HepG2 (cell line): ENCODE measurements at regions not wholly inside any gene's neighbourhood (a gene's known extent, or its start where the extent isn't known, plus 50 kb on each side); places are given as distances from the start of the nearest gene placed in this dataset.

Source experiments
- ATAC-seq: fragments of 200-7000 bp; cut with Tn5 transposase; 3 replicates; pipeline ENCODE4 v1.9.1; 2020; ENCODE audit warnings: mild to moderate bottlenecking, moderate library complexity
- BruUV-seq: library from RNA; stranded (reverse); fragments of 400-500 nt; replicated peaks from 2 replicates; lab custom pipeline; 2021; lab: Mats Ljungman, UMichigan
- CTCF ChIA-PET: fragments of 300-600 bp; formaldehyde crosslinking; extraction: SDS; loops from one replicate; lab custom pipeline; 2021; ENCODE audit warnings: low total read pairs, inconsistent platforms, low intra/inter-chr PET ratio; lab: Yijun Ruan, JAX
- POLR2A ChIA-PET: fragments of 350-600 bp; sonication (Branson Sonifier 250); formaldehyde crosslinking; loops from one replicate; lab custom pipeline; 2020; ENCODE audit warnings: antibody characterized with exemption, inconsistent platforms; lab: Yijun Ruan, JAX
- DNase-seq: peaks from one replicate; pipeline ENCODE4 v3.0.0-alpha.2; 2015; ENCODE audit warnings: low spot score
- FAIRE-seq: peaks from 3 replicates; lab custom pipeline; 2011; peaks lifted over from hg19 to GRCh38; lab: Jason Lieb, UNC
- H2AFZ ChIP-seq: one replicate; pipeline ENCODE4 v1.6.1; 2011; ENCODE audit warnings: low read length, inconsistent platforms
- H3K27ac ChIP-seq: fragments of 300-600 bp; 3 replicates; pipeline ENCODE4 v1.8.0; 2011; ENCODE audit warnings: mixed run types, mild to moderate bottlenecking, mixed read lengths, low read length, inconsistent platforms; ENCODE audit not compliant: insufficient read depth; ENCODE audit errors: extremely low read length
- H3K27me3 ChIP-seq, 2 experiments: fragments of 200-600 bp in 1 of 2; 2 replicates in 1 of 2; 3 replicates in 1 of 2; pipeline versions ENCODE4 v1.6.0 to v1.8.0; 2011; ENCODE audit warnings: low read length in 2 of 2, mild to moderate bottlenecking in 2 of 2, moderate library complexity in 2 of 2, inconsistent platforms in 1 of 2; ENCODE audit not compliant: insufficient read depth in 2 of 2, control insufficient read depth in 1 of 2
- H3K36me3 ChIP-seq, 2 experiments: fragments of 200-600 bp in 1 of 2; replicated peaks in 1 of 2; 2 replicates in 1 of 2; 3 replicates in 1 of 2; pipeline versions ENCODE4 v1.5.1 to v1.8.0; 2011; ENCODE audit warnings: low read length in 2 of 2, inconsistent platforms in 1 of 2; ENCODE audit not compliant: insufficient read depth in 2 of 2, control insufficient read depth in 1 of 2
- H3K4me1 ChIP-seq: 2 replicates; pipeline ENCODE4 v1.5.1; 2012; ENCODE audit warnings: low read length, inconsistent platforms; ENCODE audit not compliant: insufficient read depth
- H3K4me2 ChIP-seq: 2 replicates; pipeline ENCODE4 v1.6.0; 2011; ENCODE audit warnings: low read depth, low read length, inconsistent platforms
- H3K4me3 ChIP-seq, 3 experiments: fragments of 200-600 bp in 1 of 3; sonication (generic), shearing (Covaris generic) in 1 of 3; replicated peaks in 1 of 3; 2 replicates each; pipeline ENCODE4 v1.5.1; 2011 to 2016; ENCODE audit warnings: low read length in 3 of 3, inconsistent platforms in 2 of 3, low read depth in 2 of 3, mild to moderate bottlenecking in 2 of 3, control low read depth in 1 of 3, mixed read lengths in 1 of 3; ENCODE audit not compliant: insufficient read depth in 1 of 3
- H3K79me2 ChIP-seq: one replicate; pipeline ENCODE4 v1.6.1; 2011; ENCODE audit warnings: low read length, inconsistent platforms; ENCODE audit not compliant: insufficient read depth
- H3K9ac ChIP-seq: 2 replicates; pipeline ENCODE4 v1.6.0; 2011; ENCODE audit warnings: mild to moderate bottlenecking, low read depth, low read length, inconsistent platforms; ENCODE audit not compliant: insufficient read depth
- H3K9me3 ChIP-seq: 2 replicates; pipeline ENCODE4 v1.5.1; 2012; ENCODE audit warnings: mild to moderate bottlenecking, low read length
- H4K20me1 ChIP-seq: 2 replicates; pipeline ENCODE4 v1.6.0; 2011; ENCODE audit warnings: inconsistent platforms, mild to moderate bottlenecking, low read length, moderate library complexity; ENCODE audit not compliant: insufficient read depth
- ATM ChIP-seq: fragments of 450-650 bp; IDR thresholded peaks from 2 replicates; pipeline ENCODE4 v1.7.1; 2017; ENCODE audit warnings: mild to moderate bottlenecking, borderline replicate concordance
- ZNF446 ChIP-seq: sonication (generic); formaldehyde crosslinking; IDR thresholded peaks from 2 replicates; pipeline ENCODE4 v1.5.0; 2020; ENCODE audit warnings: mild to moderate bottlenecking, missing genetic modification reagents
- WGBS: methylation state at CpG from one replicate; pipeline ENCODE4 v1.1.6; 2017; ENCODE audit warnings: low lambda C conversion rate; 5-methylcytosine and 5-hydroxymethylcytosine counted together
- in situ Hi-C: cut with HindIII; loops from 2 replicates; pipeline ENCODE4 v1.10.0; 2017; ENCODE audit warnings: low pct_unique_long_range_greater_than_20kb; ENCODE audit not compliant: extremely low pct_ligation_motif_present
- intact Hi-C: fragments of 100-400 bp; cut with micrococcal nuclease; formaldehyde crosslinking; loops from one replicate; pipeline ENCODE4 v1.10.0; 2022; ENCODE audit not compliant: unreplicated experiment
- TF ChIP-seq, protein P1 (sequence below): sonication (generic); formaldehyde crosslinking; IDR thresholded peaks from 2 replicates; pipeline ENCODE4 v1.8.0; 2022; ENCODE audit warnings: missing genetic modification reagents, mild to moderate bottlenecking, moderate library complexity, borderline replicate concordance
- TF ChIP-seq, protein P2 (sequence below): sonication (generic); formaldehyde crosslinking; IDR thresholded peaks from 2 replicates; pipeline ENCODE4 v1.8.1; 2023; ENCODE audit warnings: mild to moderate bottlenecking, moderate library complexity, missing genetic modification reagents
- TF ChIP-seq, protein P3 (sequence below): sonication (generic); formaldehyde crosslinking; IDR thresholded peaks from 2 replicates; pipeline ENCODE4 v1.4.0; 2020; ENCODE audit warnings: missing genetic modification reagents
- TF ChIP-seq, protein P4 (sequence below): sonication (generic); formaldehyde crosslinking; IDR thresholded peaks from 2 replicates; pipeline ENCODE4 v1.5.0; 2020; ENCODE audit warnings: missing genetic modification reagents, mild to moderate bottlenecking, borderline replicate concordance

DNA sequence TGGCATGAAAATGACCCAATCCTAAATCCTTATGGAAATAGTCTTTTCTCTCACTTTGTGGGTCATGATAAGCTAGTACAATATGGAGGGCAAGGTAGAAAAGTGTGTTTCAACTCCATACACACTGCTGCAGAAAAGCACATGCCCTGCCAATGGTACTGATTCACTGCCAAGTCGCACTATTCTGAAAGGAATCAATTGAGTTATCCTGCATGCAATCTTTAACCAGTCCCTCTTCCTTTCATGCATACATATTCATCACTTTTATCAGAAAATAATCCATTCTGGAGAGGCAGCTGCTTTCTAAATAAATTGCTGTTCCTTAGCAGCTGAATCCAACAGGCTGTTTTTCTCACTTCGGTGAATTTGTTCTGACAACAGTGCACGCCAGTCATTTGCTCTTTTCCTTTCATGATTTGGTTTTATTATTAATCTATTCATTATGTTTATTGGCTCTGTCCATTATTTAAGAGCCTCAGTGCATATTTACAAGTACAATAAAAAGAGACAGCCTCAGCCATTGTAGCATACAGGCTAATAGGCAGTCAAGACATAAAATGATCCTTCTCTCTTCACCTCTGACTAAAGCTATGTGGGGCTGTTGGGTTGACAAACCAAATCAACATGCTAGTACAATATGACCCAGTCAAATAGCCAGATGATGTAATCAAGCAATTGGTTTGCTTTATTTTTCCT is 108.8 kb downstream of the CHD1L start:
- in situ Hi-C loops: no loop called here

DNA sequence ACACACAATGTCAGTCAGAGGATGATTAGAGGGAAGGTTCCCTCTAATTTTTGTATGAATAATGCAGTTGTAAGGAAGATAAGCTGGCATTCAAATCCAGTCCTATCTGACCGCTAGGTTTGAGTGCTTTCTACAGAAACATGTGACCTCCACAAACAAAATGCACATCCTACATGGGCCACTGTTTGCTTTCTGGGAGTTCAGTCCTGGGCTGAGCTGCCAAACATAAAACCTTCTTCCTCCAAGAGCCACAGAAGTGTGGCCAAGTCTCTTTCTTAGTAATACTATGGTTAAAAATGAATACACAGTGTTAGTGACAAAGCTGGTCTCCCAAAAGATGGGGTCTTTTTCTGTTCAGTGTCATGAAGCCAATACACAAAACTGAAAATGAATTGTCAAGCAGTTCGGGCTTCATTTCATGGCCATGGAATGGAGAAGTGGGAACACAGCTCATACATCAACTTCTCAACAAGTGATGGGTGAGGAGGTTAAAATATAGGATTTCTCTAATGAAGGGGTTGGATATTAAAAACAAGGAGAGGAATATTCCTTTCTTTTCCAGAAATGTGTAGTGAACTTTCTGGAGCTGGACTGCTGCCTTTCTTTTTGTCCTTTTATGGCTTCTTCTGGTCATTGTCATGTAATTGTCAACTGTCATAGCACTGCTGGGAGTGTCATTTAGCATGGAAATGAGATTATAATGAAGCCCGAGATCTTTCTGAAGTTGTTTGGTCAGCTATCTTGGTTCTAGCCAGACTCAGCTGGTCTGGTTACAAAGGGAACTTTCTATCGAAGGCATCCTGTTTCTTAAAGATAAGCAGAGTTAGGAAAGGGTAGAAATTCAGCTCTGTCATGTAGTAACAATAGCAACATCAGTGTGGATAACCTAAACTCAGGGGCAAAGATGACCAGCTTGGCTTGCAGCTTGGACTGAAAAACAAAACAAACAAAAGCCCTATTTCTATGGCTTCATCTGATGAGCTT is 135.1 kb downstream of the CHD1L start:
- BruUV-seq: no TSS peak
- FAIRE-seq (no peak), DNase-seq (no peak), ATAC-seq (no peak; the same call in 2 of the 3 replicates)
- CTCF ChIA-PET: no interaction called here
- WGBS: 0% methylated on average over 4 of the region's 4 CpGs
- in situ Hi-C loops (no loop called here), intact Hi-C loops (no loop called here)
- Histone ChIP-seq H3K27me3 (0 out of 5 replicates have a peak, but pooled peaks cover 0 to 1% of the 10 kb centered on the region in 2 experiments), H3K4me2 (no peak overlapping the region), H3K4me1 (no peaks in the 10 kb centered on the region), H3K4me3 (no peak overlapping the region), H3K9ac (no peak overlapping the region), H3K36me3 (no peaks in the 10 kb centered on the region), H3K79me2 (no peaks in the 10 kb centered on the region), H3K9me3 (no peaks in the 10 kb centered on the region), H3K27ac (no peak overlapping the region), H2AFZ (no peak overlapping the region), H4K20me1 (no peaks in the 10 kb centered on the region)
- POLR2A ChIA-PET: no interaction called here
- TF ChIP-seq, protein P1, sequence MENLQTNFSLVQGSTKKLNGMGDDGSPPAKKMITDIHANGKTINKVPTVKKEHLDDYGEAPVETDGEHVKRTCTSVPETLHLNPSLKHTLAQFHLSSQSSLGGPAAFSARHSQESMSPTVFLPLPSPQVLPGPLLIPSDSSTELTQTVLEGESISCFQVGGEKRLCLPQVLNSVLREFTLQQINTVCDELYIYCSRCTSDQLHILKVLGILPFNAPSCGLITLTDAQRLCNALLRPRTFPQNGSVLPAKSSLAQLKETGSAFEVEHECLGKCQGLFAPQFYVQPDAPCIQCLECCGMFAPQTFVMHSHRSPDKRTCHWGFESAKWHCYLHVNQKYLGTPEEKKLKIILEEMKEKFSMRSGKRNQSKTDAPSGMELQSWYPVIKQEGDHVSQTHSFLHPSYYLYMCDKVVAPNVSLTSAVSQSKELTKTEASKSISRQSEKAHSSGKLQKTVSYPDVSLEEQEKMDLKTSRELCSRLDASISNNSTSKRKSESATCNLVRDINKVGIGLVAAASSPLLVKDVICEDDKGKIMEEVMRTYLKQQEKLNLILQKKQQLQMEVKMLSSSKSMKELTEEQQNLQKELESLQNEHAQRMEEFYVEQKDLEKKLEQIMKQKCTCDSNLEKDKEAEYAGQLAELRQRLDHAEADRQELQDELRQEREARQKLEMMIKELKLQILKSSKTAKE (CRISPR knock-in tag): no peak
- TF ChIP-seq, protein P2, sequence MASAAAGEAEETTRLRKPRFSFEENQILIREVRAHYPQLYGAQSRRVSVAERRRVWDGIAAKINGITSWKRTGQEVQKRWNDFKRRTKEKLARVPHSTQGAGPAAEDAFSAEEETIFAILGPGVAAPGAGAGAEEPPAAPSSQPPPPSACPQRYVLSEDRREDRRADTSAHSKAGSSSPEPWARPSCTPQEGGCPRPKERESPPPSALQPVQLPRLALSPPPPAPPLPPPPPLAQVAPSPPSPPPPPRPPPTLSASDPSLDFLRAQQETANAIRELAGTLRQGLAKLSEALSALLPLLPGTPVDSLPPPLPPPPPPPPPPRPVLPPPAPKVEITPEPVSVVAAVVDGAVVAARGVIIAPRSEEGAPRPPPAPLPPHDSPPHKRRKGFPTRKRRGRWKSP (CRISPR knock-in tag): no peak
- no peak for TF ChIP-seq ZNF446 (CRISPR knock-in tag)
- TF ChIP-seq, protein P3, sequence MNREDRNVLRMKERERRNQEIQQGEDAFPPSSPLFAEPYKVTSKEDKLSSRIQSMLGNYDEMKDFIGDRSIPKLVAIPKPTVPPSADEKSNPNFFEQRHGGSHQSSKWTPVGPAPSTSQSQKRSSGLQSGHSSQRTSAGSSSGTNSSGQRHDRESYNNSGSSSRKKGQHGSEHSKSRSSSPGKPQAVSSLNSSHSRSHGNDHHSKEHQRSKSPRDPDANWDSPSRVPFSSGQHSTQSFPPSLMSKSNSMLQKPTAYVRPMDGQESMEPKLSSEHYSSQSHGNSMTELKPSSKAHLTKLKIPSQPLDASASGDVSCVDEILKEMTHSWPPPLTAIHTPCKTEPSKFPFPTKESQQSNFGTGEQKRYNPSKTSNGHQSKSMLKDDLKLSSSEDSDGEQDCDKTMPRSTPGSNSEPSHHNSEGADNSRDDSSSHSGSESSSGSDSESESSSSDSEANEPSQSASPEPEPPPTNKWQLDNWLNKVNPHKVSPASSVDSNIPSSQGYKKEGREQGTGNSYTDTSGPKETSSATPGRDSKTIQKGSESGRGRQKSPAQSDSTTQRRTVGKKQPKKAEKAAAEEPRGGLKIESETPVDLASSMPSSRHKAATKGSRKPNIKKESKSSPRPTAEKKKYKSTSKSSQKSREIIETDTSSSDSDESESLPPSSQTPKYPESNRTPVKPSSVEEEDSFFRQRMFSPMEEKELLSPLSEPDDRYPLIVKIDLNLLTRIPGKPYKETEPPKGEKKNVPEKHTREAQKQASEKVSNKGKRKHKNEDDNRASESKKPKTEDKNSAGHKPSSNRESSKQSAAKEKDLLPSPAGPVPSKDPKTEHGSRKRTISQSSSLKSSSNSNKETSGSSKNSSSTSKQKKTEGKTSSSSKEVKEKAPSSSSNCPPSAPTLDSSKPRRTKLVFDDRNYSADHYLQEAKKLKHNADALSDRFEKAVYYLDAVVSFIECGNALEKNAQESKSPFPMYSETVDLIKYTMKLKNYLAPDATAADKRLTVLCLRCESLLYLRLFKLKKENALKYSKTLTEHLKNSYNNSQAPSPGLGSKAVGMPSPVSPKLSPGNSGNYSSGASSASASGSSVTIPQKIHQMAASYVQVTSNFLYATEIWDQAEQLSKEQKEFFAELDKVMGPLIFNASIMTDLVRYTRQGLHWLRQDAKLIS (CRISPR knock-in tag): no peak
- no peak for TF ChIP-seq ATM

More for the DNA sequence above, 108.8 kb downstream of the CHD1L start:
- ChIA-PET POLR2A (no interaction called here), CTCF (no interaction called here)
- Histone ChIP-seq H3K79me2 (no peaks in the 10 kb centered on the region), H3K4me2 (no peak overlapping the region), H3K9ac (no peak overlapping the region), H2AFZ (no peak overlapping the region), H3K4me3 (no peak overlapping the region), H3K36me3 (no peaks in the 10 kb centered on the region), H3K9me3 (no peaks in the 10 kb centered on the region), H3K4me1 (no peaks in the 10 kb centered on the region), H4K20me1 (no peaks in the 10 kb centered on the region), H3K27me3 (peaks cover 0 to 1% of the 10 kb centered on the region in 2 experiments; a peak in 1 of 5 replicates), H3K27ac (no peak overlapping the region)
- 31% methylated on average over 3 of the region's 3 CpGs for WGBS
- no peak for ATAC-seq
- BruUV-seq: no TSS peak
- DNase-seq: no peak
- TF ChIP-seq, protein P4, sequence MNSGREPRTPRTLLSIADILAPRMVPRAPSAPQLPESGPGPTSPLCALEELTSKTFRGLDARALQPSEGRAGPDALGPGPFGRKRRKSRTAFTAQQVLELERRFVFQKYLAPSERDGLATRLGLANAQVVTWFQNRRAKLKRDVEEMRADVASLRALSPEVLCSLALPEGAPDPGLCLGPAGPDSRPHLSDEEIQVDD: no peak
- intact Hi-C loops: no loop called here
- FAIRE-seq: no peak
